Right cardiac atrium (tissue), 5 donors: ENCODE measurements at regions not wholly inside any gene's neighbourhood (a gene's known extent, or its start where the extent isn't known, plus 50 kb on each side); places are given as distances from the start of the nearest gene placed in this dataset.

Experiments used
- ATAC-seq, 2 donors: fragments of 200-7000 bp; cut with Tn5 transposase; one replicate each; pipeline versions ENCODE4 v1.8.0 to v1.9.1; 2020; ENCODE audit warnings: moderate library complexity in 2 of 2, mild to moderate bottlenecking in 1 of 2
- DNase-seq, 3 donors: peaks; one replicate each; pipeline ENCODE4 v3.0.0-alpha.2; 2020
- H3K27ac ChIP-seq: one replicate; pipeline ENCODE4 v1.5.1; 2013; ENCODE audit warnings: mild to moderate bottlenecking, low read length, control low read depth, moderate library complexity
- H3K27me3 ChIP-seq: one replicate; pipeline ENCODE4 v1.6.1; 2013; ENCODE audit not compliant: control insufficient read depth, insufficient read depth
- H3K4me1 ChIP-seq: one replicate; pipeline ENCODE4 v1.6.1; 2013; ENCODE audit warnings: low read length; ENCODE audit not compliant: control insufficient read depth, insufficient read depth
- H3K4me3 ChIP-seq: one replicate; pipeline ENCODE4 v1.5.1; 2013; ENCODE audit warnings: low read length, control low read depth
- H3K9me3 ChIP-seq: one replicate; pipeline ENCODE4 v1.6.1; 2013; ENCODE audit warnings: low read length; ENCODE audit not compliant: control insufficient read depth
- WGBS: extraction: QIAGEN DNeasy Blood & Tissue Kit; methylation state at CpG from one replicate; pipeline ENCODE4 v1.1.7; 2013; 5-methylcytosine and 5-hydroxymethylcytosine counted together
- intact Hi-C, 4 donors: fragments of 100-400 bp; cut with DNase I; formaldehyde crosslinking; loops; one replicate each; pipeline versions ENCODE4 v1.11.0 to v1.14.0; 2022 to 2023
- donor health status: healthy with polysubstance abuse.
- donor health status: DM: no; HTN: yes; CAD: no.
- donor health status: DM: no; HTN: no; CAD: no.
- donor health status: DM: no; HTN: yes; CAD: no; lungs with severe emphysema.
- donor health status: DM: yes; HTN: yes; CAD: no.

DNA sequence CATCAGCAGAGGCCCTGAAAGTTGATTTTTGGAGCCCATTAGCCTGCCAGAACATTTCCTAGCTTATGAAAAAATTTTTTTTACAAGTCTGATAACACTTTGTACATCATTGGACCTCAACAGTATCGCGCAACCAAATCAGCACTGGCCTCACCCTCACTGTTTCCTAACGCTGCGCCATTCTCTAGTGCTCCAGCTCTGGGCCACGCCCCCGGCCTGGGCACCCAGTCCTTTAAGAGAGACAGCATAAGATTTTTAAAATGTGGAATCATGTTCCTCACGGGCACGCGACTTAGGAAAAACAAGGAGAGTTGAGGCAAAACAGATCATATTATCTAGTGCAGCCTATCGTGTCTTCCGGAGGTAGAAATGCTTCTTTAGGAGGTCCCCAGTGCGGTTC is 114.5 kb downstream of the BOD1 start:
- ATAC-seq (no peak), DNase-seq (peak in 1 of 3 donors; percentile 55)
- H3K27me3 ChIP-seq = no peaks in the 10 kb centered on the region
- peaks cover 3% of the 10 kb centered on the region for H3K9me3 ChIP-seq
- no peak overlapping the region for H3K4me3 ChIP-seq
- no peak overlapping the region for H3K27ac ChIP-seq
- intact Hi-C loops = no loop called here
- H3K4me1 ChIP-seq = peaks cover 4% of the 10 kb centered on the region
- WGBS = 85% methylated on average over 12 of the region's 12 CpGs

DNA sequence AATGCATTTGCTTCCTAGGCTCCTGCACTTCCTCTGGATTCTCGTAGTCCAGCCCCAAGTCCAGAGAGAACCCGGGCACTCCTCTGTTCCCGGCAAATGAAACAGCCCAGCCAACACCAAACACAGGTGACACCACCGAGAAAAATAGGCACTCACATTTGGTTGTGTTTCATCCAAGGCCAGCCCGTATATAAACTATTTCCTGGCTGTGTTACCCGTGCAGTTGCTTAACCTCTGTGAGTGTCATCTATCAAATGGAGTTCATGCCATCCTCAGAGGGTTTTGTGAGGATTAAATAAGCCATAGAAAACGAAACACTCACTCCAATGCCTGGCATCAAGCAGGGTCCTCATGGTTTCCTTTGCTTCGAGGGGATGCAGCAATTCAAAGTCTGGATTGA is 115.2 kb downstream of the BOD1 start:
- H3K4me3 ChIP-seq = no peak overlapping the region
- no peak overlapping the region for H3K27ac ChIP-seq
- intact Hi-C loops = no loop called here
- ATAC-seq (no peak), DNase-seq (no peak)
- peaks cover 4% of the 10 kb centered on the region for H3K4me1 ChIP-seq
- H3K27me3 ChIP-seq = no peaks in the 10 kb centered on the region
- 70% methylated on average over 8 of the region's 8 CpGs for WGBS
- H3K9me3 ChIP-seq = peaks cover 3% of the 10 kb centered on the region

DNA sequence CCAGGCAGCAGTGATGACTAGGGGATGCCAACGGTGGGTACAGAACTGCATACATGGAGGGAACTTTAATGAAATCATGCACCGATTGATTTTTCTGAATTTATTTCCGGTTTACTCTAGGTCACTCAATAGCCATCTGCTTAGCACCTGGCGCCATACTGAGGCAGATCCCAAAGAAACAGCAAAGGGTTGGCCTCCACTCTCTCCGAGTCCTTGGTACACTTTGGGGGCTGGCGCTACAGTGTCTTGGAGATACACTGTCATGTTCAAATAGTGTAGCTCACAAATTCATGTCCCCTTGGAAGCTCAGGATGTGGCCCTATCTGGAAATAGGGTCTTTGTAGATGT is 116.3 kb downstream of the BOD1 start:
- WGBS = 95% methylated on average over 6 of the region's 6 CpGs
- peaks cover 4% of the 10 kb centered on the region for H3K4me1 ChIP-seq
- intact Hi-C loops = no loop called here
- DNase-seq = no peak
- H3K9me3 ChIP-seq = no peaks in the 10 kb centered on the region
- no peak overlapping the region for H3K4me3 ChIP-seq
- ATAC-seq = no peak
- H3K27me3 ChIP-seq = no peaks in the 10 kb centered on the region
- H3K27ac ChIP-seq = peak overlapping the region; percentile 21

DNA sequence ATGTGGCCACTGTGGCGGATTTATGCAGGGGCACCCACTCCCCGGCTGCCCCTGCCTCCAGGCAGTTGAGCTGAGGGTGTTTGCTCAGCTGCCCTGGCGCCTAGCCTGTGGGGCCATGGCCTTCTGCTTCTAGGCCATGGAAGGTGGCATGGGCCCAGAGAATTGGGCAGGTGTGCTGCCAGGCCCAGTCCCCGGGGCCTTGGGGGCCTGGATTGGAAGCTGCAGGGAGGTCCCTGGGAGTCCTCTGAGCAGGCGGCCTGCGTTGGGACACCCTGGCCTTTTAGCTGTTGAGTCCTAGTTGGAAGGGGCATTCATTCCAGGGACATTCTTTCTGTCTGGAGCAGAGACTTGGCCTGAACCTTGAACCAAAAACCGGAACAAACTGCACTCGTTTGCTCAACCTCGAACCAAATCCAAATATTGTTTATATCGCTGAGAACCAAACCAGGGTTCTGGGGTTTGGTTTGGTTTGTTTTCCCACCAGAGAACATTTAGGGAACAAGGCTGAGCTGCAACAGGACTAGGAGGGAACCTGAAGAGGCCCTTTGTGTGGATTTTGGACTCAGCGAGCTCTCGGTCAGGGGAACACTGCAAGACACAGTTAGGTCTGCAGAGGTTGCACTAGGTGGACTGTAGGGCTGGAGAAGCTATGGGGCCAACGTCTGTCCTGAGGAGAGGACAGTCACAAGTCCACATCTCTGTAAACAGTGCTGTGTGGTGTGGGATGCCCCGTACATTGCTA is 116.8 kb downstream of the BOD1 start:
- Histone ChIP-seq H3K9me3 (no peaks in the 10 kb centered on the region), H3K4me1 (peaks cover 4% of the 10 kb centered on the region), H3K4me3 (no peak overlapping the region), H3K27me3 (no peaks in the 10 kb centered on the region), H3K27ac (peak overlapping the region; percentile 85)
- DNase-seq = peak; percentile 54 to 90 (median 78)
- WGBS = 70% methylated on average over 14 of the region's 14 CpGs
- intact Hi-C loops = no loop called here
- peak; percentile 79 to 84 for ATAC-seq

DNA sequence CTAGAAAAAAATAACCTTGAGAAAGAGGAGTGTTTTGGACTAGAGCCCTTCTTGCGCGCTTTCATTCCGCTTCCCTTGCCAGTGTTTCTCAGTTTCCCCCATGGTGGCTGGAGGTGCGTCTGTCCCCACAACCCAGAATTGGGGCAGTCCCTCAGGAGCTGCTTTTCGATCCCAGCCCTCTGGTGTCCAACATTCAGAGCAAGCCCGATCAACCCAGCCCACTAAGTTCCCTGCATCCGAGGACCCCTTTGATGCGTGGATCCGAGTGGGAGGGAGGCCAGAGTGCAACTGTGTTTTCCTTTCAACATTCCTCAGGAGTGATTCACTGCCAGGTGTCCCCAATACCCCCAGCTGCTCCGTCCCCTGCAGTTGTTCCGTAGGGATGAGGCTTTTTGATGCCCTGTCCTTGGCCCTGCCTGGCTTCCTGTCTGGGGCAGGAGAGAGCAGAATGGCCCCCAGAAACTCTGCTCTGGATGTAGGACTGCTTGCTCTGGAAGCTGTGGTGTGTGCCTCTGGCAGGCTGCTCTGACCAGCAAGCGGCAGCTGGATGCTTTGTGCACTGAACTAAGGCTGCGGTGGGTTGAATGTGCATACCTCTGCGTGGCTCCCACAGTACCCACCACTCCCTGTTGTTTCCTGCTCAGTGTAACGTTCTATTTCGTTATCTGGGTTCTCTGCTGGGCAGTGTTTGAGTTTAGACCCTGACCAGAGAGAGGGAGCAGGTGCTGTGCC is 117.5 kb downstream of the BOD1 start:
- Histone ChIP-seq H3K9me3 (no peaks in the 10 kb centered on the region), H3K27me3 (no peaks in the 10 kb centered on the region), H3K4me3 (no peak overlapping the region), H3K4me1 (peaks cover 4% of the 10 kb centered on the region), H3K27ac (peak overlapping the region; percentile 85)
- intact Hi-C loops = no loop called here
- 48% methylated on average over 16 of the region's 16 CpGs for WGBS
- ATAC-seq (peak; percentile 33 to 50), DNase-seq (peak in 2 of 3 donors; percentile 49 to 63)

DNA sequence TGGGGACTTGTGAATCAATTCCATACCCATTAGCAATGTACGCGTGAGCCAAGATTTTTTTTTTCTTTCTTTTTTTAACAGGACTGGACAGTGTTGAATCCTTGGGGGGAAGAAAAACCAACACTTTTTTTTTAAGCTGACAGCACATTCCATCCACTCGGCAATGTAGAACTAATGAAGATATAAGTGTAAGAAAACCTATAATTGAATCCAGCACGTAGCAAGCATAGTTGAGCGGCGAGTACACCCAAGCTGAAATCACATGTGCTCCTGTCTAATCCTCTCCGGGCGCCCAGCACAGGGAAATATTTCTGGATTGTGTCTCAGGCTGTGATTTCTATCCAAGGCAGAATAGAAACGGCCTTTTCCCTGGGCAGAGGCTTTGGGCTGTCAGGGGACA is 118.2 kb downstream of the BOD1 start:
- Histone ChIP-seq H3K4me3 (no peak overlapping the region), H3K27ac (peak overlapping the region; percentile 85), H3K4me1 (peaks cover 4% of the 10 kb centered on the region), H3K27me3 (no peaks in the 10 kb centered on the region), H3K9me3 (no peaks in the 10 kb centered on the region)
- WGBS = 39% methylated on average over 9 of the region's 9 CpGs
- intact Hi-C loops = no loop called here
- peak in 1 of 2 donors; percentile 28 for ATAC-seq
- DNase-seq = peak in 1 of 3 donors; percentile 77

DNA sequence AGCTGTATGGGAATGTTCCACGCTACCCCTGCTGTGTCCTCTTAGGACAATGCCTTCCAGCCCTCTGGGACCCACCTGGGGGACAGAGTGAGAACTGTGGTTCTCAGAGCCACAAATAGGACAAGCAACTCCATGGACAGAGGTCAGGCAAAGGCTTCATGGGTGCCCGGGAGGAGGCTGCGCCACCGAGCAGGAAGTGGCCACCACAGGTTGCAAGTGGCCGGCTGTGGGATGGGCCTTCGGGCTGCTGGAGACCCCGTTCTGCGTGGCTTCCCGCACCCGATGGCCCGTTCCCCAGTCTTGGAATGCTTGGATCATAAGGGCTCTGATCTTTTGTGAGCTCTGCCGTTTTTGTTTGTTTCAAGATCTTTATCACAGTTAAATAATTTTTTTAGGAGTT is 118.8 kb downstream of the BOD1 start:
- no peak overlapping the region for H3K4me3 ChIP-seq
- DNase-seq (peak in 1 of 3 donors; percentile 43), ATAC-seq (no peak)
- H3K27me3 ChIP-seq = no peaks in the 10 kb centered on the region
- intact Hi-C loops = no loop called here
- H3K4me1 ChIP-seq = peaks cover 4% of the 10 kb centered on the region
- 83% methylated on average over 12 of the region's 12 CpGs for WGBS
- peak overlapping the region; percentile 57 for H3K27ac ChIP-seq
- no peaks in the 10 kb centered on the region for H3K9me3 ChIP-seq

DNA sequence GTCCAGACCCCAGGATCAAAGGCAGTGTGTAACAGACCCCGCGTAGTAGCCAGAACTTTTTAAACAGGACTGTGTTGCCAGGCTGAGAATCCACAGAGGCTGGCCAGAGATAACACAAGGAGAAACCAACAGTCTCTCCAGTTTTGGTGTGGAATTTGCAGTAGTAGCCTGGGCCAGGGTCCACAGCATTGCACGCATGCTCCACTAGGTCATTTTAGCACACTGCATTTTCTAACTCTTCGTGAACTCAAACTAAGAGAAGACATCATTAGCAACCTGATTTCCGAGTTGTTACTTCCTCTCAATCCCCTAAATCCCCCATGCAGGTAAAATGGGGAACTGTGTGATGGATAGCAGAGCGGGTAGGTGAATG is 119.6 kb downstream of the BOD1 start:
- H3K4me1 ChIP-seq = peaks cover 4% of the 10 kb centered on the region
- H3K27me3 ChIP-seq = no peaks in the 10 kb centered on the region
- 70% methylated on average over 6 of the region's 6 CpGs for WGBS
- H3K27ac ChIP-seq = peak overlapping the region; percentile 68
- peak in 2 of 3 donors; percentile 58 to 68 for DNase-seq
- H3K9me3 ChIP-seq = no peaks in the 10 kb centered on the region
- intact Hi-C loops = no loop called here
- ATAC-seq = peak in 1 of 2 donors; percentile 30
- no peak overlapping the region for H3K4me3 ChIP-seq

DNA sequence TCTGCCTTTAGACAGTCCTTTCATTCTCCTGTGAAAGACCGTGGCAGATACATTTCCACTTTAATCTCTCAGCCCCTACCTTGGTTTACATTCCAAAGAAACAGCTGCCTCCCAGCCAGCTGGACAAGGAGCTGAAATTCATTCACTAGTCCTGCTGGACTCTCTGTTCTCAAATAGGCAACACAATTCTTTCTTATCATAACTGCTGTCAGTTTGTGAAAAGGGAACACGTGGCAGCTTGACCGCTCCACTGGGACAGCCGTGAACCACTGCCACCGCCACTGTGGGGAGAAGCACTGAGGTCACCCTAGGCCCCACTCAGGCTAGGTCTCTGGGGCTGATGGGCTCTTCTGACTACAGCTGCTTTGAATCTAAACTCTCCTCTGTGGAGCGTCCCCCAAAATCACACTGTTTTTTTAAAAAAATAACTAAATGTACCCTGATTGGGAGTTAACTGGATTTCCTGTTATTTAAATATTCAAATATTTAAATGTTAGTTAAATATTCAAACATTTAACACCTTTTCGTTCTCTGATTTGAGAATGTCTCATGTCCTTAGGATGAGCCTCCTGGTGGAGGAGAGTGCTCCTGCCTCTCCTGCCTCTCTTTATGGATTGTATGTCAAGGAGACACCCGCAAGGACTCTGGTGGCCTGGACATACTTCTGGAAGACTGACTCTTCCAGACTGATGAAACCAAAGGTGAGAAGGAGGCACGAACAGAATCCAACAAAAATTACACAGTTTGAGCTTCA is 120.1 kb downstream of the BOD1 start:
- Histone ChIP-seq H3K27ac (peak overlapping the region; percentile 68), H3K4me3 (no peak overlapping the region), H3K27me3 (no peaks in the 10 kb centered on the region), H3K4me1 (peaks cover 4% of the 10 kb centered on the region), H3K9me3 (no peaks in the 10 kb centered on the region)
- intact Hi-C loops = no loop called here
- WGBS = 41% methylated on average over 9 of the region's 9 CpGs
- DNase-seq (peak; percentile 57 to 90 (median 86)), ATAC-seq (peak; percentile 67 to 71)

DNA sequence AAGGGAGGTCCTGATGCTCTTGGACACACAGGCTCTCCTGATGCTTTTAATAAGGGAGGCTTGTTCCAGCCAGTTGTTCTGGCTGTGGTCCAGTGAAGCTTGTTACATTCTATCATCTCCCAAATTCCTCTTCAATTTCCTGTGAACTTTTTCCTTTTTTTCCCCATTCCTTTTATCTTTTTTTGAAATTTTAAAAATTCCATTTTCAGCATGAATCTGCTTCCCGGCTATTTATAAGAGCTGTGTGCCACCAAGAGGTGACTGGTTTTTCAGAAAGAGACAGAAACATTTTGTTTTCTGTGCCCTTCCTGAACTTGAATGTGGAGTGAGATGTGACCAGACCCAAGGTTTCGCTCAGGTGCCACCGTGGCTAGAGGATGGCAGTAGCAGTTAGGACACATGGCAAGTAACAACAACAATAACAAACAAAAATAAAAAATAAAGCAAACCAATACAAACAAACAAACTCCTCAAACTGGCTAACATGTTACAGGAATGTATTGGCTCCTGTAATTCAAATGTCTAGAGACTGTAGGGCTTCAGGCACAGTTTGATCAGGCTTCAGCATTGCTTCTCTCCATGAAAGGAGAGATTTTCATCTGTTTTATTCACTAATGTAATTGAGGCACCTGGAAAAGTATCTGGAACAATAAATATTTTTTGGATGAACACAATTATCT is 121.1 kb downstream of the BOD1 start:
- intact Hi-C loops = no loop called here
- ATAC-seq (no peak), DNase-seq (peak in 2 of 3 donors; percentile 41 to 81)
- H3K9me3 ChIP-seq = no peaks in the 10 kb centered on the region
- peak overlapping the region; percentile 33 for H3K27ac ChIP-seq
- H3K27me3 ChIP-seq = no peaks in the 10 kb centered on the region
- no peak overlapping the region for H3K4me3 ChIP-seq
- H3K4me1 ChIP-seq = peaks cover 4% of the 10 kb centered on the region
- 78% methylated on average over 3 of the region's 3 CpGs for WGBS
